Right lobe of liver (tissue), 6 donors: ENCODE measurements at regions not wholly inside any gene's neighbourhood (a gene's known extent, or its start where the extent isn't known, plus 50 kb on each side); places are given as distances from the start of the nearest gene placed in this dataset.

ENCODE experiments used
- ATAC-seq, 4 donors: fragments of 200-7000 bp; cut with Tn5 transposase; one replicate each; pipeline ENCODE4 v1.9.1; 2020; ENCODE audit warnings: mild to moderate bottlenecking in 4 of 4, moderate library complexity in 4 of 4
- DNase-seq, 3 donors: peaks; one replicate each; pipeline ENCODE4 v3.0.0-alpha.2; 2020
- H3K27ac ChIP-seq, 3 donors: fragments of 200-600 bp; one replicate each; pipeline ENCODE4 v1.8.0; 2022
- H3K27me3 ChIP-seq, 2 donors: fragments of 200-600 bp; one replicate each; pipeline ENCODE4 v1.8.0; 2022
- H3K36me3 ChIP-seq, 4 donors: fragments of 200-600 bp; sonication (generic) in 1 of 4; one replicate each; pipeline versions ENCODE4 v1.5.1 to v1.8.0; 2017 to 2022; ENCODE audit warnings: control low read depth in 1 of 4
- H3K4me1 ChIP-seq, 4 donors: fragments of 200-600 bp; sonication (generic) in 1 of 4; one replicate each; pipeline versions ENCODE4 v1.5.1 to v1.8.0; 2017 to 2022; ENCODE audit warnings: control low read depth in 1 of 4
- H3K4me3 ChIP-seq, 3 donors: fragments of 200-600 bp; one replicate each; pipeline ENCODE4 v1.8.0; 2022
- H3K9me3 ChIP-seq, 4 donors: fragments of 200-600 bp; sonication (generic) in 1 of 4; one replicate each; pipeline versions ENCODE4 v1.5.1 to v1.8.0; 2017 to 2022; ENCODE audit warnings: control low read depth in 1 of 4
- POLR2A ChIP-seq: fragments of 450-650 bp; IDR thresholded peaks from one replicate; pipeline ENCODE4 v1.6.1; 2017; ENCODE audit warnings: antibody characterized with exemption, mild to moderate bottlenecking
- WGBS: methylation state at CpG from one replicate; pipeline ENCODE4 v1.1.6; 2018; ENCODE audit warnings: low coverage, low lambda C conversion rate; ENCODE audit not compliant: insufficient coverage; ENCODE audit errors: missing lambda C conversion rate; 5-methylcytosine and 5-hydroxymethylcytosine counted together
- intact Hi-C, 2 donors: fragments of 100-400 bp; cut with DNase I; formaldehyde crosslinking; loops; one replicate each; pipeline versions ENCODE4 v1.11.2 to v1.14.1; 2022
- TF ChIP-seq, protein P1 (sequence below), 4 donors: fragments of 200-600 bp in 3 of 4; fragments of 450-650 bp in 1 of 4; IDR thresholded peaks; one replicate each; pipeline versions ENCODE4 v1.5.1 to v1.8.0; 2016 to 2022; ENCODE audit warnings: antibody characterized with exemption in 4 of 4, mild to moderate bottlenecking in 2 of 4
- donor health status: DM: no; HTN: yes; CAD: no.
- donor health status: DM: no; HTN: no; CAD: no.
- donor health status: DM: no; HTN: no; CAD: no.
- donor health status: DM: no; HTN: yes; CAD: no.
- donor health status: DM: no; HTN: yes; CAD: no.

DNA sequence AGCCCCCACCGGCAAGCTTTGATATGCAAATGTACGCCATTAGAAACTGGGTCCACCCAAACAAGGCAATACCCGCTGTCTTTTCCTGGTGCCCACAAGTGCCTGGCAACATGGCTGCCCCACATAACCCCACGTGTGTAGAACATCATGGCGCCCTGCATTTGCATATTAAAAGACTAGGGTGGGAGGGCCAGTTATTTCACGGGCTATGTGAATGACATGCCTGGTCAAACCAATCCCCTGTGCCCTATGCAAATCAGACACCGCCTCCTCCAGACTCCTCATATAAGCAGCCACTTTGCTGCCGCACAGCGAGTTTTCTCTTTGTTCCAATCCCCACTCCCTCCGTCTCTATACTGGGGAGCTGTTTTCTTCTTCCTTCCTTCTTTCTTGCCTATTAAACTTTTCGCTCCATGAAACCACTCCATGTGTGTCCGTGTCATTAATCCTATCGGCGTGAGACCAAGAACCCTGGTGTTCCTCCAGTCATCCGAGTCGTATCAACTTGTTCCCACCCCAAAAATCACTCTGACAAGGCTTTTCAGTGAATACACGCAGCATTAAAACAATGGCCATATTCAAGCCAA lies 112.6 kb upstream of the SORBS2 start:
- ATAC-seq, result no peak
- Histone ChIP-seq H3K4me1 (no peaks in the 10 kb centered on the region), H3K27me3 (no peaks in the 10 kb centered on the region), H3K9me3 (no peaks in the 10 kb centered on the region), H3K36me3 (no peaks in the 10 kb centered on the region), H3K27ac (no peak overlapping the region), H3K4me3 (no peak overlapping the region)
- WGBS, result 96% methylated on average over 14 of the region's 17 CpGs
- DNase-seq, result no peak
- intact Hi-C loops, result no loop called here
- TF ChIP-seq, protein P1, sequence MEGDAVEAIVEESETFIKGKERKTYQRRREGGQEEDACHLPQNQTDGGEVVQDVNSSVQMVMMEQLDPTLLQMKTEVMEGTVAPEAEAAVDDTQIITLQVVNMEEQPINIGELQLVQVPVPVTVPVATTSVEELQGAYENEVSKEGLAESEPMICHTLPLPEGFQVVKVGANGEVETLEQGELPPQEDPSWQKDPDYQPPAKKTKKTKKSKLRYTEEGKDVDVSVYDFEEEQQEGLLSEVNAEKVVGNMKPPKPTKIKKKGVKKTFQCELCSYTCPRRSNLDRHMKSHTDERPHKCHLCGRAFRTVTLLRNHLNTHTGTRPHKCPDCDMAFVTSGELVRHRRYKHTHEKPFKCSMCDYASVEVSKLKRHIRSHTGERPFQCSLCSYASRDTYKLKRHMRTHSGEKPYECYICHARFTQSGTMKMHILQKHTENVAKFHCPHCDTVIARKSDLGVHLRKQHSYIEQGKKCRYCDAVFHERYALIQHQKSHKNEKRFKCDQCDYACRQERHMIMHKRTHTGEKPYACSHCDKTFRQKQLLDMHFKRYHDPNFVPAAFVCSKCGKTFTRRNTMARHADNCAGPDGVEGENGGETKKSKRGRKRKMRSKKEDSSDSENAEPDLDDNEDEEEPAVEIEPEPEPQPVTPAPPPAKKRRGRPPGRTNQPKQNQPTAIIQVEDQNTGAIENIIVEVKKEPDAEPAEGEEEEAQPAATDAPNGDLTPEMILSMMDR (IDR thresholded peaks at IDR 0.05), result no peak
- no peak for TF ChIP-seq POLR2A

DNA sequence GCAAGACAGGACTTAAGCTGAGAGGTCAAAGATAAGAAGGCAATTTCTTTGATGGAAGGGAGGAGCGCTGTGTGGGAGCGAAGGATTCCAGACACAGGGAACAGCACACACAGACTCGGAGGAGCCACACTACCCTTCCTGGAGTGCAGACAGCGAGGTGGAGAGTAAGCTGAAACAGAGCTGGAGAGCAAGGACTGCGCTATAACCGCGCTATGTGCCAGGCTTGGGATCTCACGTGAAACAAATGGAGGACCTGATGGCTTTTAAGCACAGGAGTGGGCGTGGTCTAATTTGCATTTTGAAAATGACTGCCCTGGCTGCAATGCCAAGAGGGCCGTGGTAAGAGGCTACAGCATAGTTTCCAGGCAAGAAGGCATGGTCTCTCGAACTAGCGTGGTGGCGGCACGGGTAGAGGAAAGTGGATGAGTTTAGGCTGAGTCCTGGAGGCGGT lies 113.9 kb upstream of the SORBS2 start:
- H3K9me3 ChIP-seq, result no peaks in the 10 kb centered on the region
- DNase-seq (no peak), ATAC-seq (peak in 3 of 4 donors; percentile 24 to 43 (median 33))
- TF ChIP-seq, protein P1 (IDR thresholded peaks at IDR 0.05), result no peak
- no peak for TF ChIP-seq POLR2A
- intact Hi-C loops, result no loop called here
- WGBS, result 89% methylated on average over 8 of the region's 15 CpGs
- H3K27ac ChIP-seq, result no peak overlapping the region
- no peaks in the 10 kb centered on the region for H3K4me1 ChIP-seq
- no peaks in the 10 kb centered on the region for H3K36me3 ChIP-seq
- H3K27me3 ChIP-seq, result no peaks in the 10 kb centered on the region
- no peak overlapping the region for H3K4me3 ChIP-seq

DNA sequence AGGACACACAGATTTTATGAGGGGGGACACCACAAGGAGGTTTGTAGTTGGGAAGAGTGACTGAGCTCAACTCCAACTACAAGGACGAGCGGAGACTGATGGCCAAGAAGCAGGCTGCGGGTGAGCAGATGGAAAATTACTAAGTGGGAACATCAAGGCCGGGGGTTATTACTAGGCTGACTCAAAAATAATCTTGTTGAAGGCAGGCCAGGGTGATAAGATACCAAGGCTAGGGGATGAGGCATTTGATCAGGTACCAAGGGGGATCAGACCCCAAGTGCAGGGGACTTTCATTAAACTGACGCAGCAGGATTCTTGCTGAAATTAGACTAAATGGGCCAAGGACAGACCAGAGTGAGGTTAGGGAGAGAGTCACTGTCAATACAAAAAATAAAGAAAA lies 119.4 kb upstream of the SORBS2 start:
- Histone ChIP-seq H3K27ac (no peak overlapping the region), H3K36me3 (no peaks in the 10 kb centered on the region), H3K4me1 (no peaks in the 10 kb centered on the region), H3K27me3 (no peaks in the 10 kb centered on the region), H3K4me3 (no peak overlapping the region), H3K9me3 (no peaks in the 10 kb centered on the region)
- TF ChIP-seq, protein P1 (IDR thresholded peaks at IDR 0.05), result no peak
- no peak for TF ChIP-seq POLR2A
- 89% methylated on average over 4 of the region's 5 CpGs for WGBS
- ATAC-seq, result no peak
- intact Hi-C loops, result no loop called here
- no peak for DNase-seq

DNA sequence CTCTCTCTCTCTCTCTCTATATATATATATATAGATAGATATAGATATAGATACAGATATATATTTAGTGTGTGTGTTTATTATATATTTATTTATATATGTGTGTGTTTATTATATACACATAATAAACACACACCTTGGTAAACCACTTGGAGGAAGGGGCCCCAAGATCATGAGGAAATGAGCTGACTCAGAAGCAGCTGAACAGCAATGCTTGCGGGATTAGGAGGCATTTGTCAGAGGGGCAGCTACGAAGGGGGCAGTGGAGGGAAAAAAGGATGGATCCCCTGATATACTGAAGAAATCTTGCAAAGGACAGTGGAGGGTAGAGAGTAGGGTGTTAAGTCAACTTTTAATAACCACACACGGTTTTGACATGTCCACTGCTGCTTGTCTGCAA lies 120.0 kb upstream of the SORBS2 start:
- H3K4me3 ChIP-seq, result no peak overlapping the region
- no peaks in the 10 kb centered on the region for H3K9me3 ChIP-seq
- intact Hi-C loops, result no loop called here
- DNase-seq (no peak), ATAC-seq (no peak)
- no peaks in the 10 kb centered on the region for H3K4me1 ChIP-seq
- H3K27me3 ChIP-seq, result no peaks in the 10 kb centered on the region
- TF ChIP-seq, protein P1 (IDR thresholded peaks at IDR 0.05), result no peak
- no peak for TF ChIP-seq POLR2A
- no peaks in the 10 kb centered on the region for H3K36me3 ChIP-seq
- WGBS, result 43% methylated on average over 2 of the region's 3 CpGs
- H3K27ac ChIP-seq, result no peak overlapping the region

DNA sequence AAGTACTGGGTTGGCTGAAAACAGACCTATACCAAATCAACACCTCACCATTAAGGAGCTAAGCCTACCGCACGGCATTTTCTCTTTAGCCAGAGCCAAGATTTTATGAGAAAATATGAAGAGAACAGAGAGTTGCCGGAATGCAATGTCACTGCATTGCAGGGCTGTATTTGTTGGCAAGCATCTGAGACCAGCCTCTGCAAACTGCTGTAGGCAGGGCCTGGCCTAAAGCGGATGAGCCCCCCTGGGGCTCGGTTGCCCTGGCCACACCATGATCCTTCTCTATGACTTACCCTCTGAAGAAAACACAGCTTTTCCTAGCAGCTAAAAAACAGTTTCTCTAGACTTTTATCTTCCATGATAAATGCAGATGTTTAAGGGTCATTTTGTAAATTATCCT lies 120.5 kb upstream of the SORBS2 start:
- TF ChIP-seq, protein P1 (IDR thresholded peaks at IDR 0.05), result no peak
- TF ChIP-seq POLR2A, result no peak
- intact Hi-C loops, result no loop called here
- Histone ChIP-seq H3K9me3 (no peaks in the 10 kb centered on the region), H3K27ac (no peak overlapping the region), H3K36me3 (no peaks in the 10 kb centered on the region), H3K4me1 (no peaks in the 10 kb centered on the region), H3K4me3 (no peak overlapping the region), H3K27me3 (no peaks in the 10 kb centered on the region)
- DNase-seq, result no peak
- WGBS, result 64% methylated on average over 2 of the region's 5 CpGs
- no peak for ATAC-seq
